ENCODE measurements at regions not wholly inside any gene's neighbourhood (a gene's known extent, or its start where the extent isn't known, plus 50 kb on each side); places are given as distances from the start of the nearest gene placed in this dataset.

- no peak for DNase-seq (ENCODE audit: low read depth in 2 of 2)
Measured at GRCh38 chr1:30316056-30316455, 407.3 kb downstream of the MATN1 start.

GRCh38 chr1:30315185-30315960 is 408.0 kb downstream of the MATN1 start:
- DNase-seq (ENCODE audit: low read depth in 2 of 2) = no peak

- no peak for DNase-seq (ENCODE audit: low read depth in 2 of 2)
Measured at GRCh38 chr1:30314591-30314990, 408.8 kb downstream of the MATN1 start.

DNA sequence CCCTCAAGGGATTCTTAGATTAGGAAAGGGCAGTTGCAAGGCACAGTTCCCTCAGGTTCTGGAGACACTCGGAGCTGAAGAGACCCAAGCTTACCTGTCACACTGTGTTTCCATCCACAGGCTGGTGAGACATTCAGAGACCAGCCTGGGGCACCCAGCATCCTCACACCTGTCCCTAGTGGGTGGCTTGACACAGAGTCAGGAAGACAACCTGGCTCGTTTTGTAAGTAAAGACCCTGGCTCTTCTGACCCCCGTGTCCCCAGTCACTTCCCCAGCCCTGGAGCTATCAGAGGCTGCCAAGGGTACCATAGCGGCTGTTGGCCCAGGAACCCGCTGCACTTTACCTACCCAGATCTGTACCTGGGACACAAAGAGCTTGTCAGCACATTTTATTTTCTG is 409.8 kb downstream of the MATN1 start:
- DNase-seq (ENCODE audit: low read depth in 2 of 2) = no peak

- DNase-seq (ENCODE audit: low read depth in 2 of 2) = no peak
Measured at GRCh38 chr1:30313176-30313575, 410.2 kb downstream of the MATN1 start.

- DNase-seq (ENCODE audit: low read depth in 2 of 2) = no peak
Measured at GRCh38 chr1:30312226-30312625, 411.2 kb downstream of the MATN1 start.

- DNase-seq (ENCODE audit: low read depth in 2 of 2) = no peak
Measured at GRCh38 chr1:30311749-30312148, 411.6 kb downstream of the MATN1 start.

DNA sequence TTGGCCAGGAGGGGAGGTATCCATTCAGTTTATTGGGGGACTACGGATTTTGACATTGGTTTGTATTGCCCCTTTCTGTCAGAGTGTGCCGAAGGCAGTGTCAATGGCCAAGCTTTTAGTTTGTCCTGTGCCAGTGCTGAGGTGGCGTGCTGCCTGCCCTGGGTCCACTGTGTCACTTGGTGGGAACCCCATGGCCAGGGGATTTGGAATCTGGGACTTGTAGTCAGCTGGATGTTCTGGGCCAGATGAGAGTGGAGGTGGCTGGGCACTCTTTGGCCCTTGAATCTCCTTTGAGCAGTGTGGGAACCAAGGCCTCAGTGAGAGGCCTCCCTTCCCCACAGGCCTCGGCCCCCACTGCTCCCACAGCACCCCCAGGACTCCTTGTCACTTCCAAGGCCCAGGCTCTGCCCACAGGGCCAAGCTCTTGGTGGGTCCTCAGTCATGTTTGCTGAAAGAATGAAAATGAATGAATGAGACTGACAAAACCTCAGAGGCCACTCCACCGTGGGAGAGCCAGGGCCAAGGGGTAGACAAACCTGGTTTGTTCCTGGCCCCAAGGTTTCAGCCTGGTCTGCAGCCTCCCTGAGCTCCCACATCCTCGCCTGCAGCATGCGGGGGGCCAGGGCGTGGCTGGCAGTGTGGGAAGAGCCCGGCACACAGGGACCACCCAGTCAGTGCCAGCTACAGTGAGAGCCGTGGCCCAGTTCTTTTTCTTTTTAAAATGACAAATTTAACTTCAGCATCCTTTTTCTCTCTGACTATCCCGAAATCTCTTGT is 412.2 kb downstream of the MATN1 start:
- DNase-seq (ENCODE audit: low read depth in 2 of 2) = no peak

- DNase-seq (ENCODE audit: low read depth in 2 of 2) = no peak
Measured at GRCh38 chr1:30307182-30307581, 416.2 kb downstream of the MATN1 start.

- no peak for DNase-seq (ENCODE audit: low read depth in 2 of 2)
Measured at GRCh38 chr1:30305519-30305918, 417.9 kb downstream of the MATN1 start.

DNA sequence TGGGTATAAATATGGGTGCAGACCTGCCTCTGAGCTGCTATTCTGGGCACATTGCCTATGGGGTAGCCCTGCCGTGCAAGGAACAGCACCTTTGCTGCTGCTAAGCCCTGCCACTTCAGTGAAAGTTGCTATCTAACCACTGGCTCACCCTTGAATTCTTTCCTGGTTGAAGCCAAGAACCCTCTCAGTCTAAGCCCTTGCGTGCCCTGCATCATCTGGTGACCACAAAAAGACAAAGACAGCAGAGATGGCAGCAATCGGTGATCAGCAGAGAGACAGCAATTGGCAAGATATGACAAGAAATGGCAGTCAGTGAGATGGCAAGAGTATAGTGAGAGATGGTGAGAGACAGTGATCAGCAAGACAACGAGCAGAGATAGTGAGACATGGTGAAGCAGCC is 418.3 kb downstream of the MATN1 start:
- DNase-seq (ENCODE audit: low read depth in 2 of 2) = no peak

GRCh38 chr1:30304080-30304479 is 419.3 kb downstream of the MATN1 start:
- no peak for DNase-seq (ENCODE audit: low read depth in 2 of 2)

DNA sequence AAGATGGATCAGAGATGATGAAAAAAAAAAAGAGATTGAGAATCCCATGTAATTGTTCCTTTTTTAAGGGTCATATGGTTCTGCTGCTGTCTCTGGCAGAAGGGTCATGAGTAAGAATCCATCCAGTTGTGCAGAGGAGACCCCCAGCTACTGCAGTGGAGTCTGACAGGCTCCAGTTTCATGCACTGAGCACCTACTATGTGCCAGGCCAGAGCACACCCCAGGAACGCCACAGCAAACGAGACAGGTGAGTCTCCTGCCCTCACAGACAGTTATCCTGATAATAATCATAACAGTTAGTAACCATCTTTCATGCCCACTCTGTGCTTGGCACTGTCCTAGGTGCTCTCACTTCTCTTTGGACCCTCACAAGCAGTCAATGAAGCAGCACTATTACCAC is 420.0 kb downstream of the MATN1 start:
- no peak for DNase-seq (ENCODE audit: low read depth in 2 of 2)

GRCh38 chr1:30302858-30303257 is 420.5 kb downstream of the MATN1 start:
- no peak for DNase-seq (ENCODE audit: low read depth in 2 of 2)

- no peak for DNase-seq (ENCODE audit: low read depth in 2 of 2)
Measured at GRCh38 chr1:30300669-30301068, 422.7 kb downstream of the MATN1 start.

DNA sequence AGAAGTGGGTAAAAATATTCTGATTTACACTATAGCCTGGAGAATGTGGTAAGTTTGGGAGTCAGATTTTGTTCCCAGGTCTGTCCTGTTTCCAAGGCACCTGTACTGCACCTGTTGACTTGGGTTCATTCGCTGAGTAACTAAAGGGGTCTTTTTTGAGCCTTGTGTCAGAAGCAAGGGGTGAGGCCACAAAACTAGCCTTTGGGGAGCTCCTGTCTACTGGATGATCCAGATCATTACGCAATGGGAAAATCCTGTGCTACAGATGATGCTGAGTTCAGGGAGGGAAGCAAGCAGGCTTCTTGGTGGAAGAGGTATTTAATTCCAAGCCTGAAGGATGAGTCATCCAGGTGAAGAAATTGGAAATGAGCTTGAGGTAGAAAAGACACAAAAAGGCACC is 424.0 kb downstream of the MATN1 start:
- no peak for DNase-seq (ENCODE audit: low read depth in 2 of 2)

GRCh38 chr1:30295674-30296073 is 427.7 kb downstream of the MATN1 start:
- DNase-seq (ENCODE audit: low read depth in 2 of 2) = no peak

DNA sequence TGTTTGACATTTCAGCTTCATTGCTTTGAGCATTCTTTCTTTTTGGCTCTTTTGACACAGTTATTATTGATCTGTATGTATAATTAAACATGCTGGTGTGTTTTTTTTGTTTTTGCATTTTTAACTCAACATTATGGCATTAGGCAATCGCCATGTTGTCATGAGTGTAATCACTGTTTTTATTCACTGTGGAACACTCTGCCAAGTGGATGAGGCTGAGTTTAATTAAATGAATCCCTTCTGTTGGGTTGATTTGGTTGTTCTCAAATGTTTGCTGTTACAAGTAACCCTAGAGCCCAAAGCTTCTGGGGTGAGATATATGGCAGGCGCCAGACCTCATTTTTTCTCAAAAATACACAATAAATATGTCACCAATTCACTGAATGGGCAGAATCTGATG is 428.1 kb downstream of the MATN1 start:
- no peak for DNase-seq (ENCODE audit: low read depth in 2 of 2)

- no peak for DNase-seq (ENCODE audit: low read depth in 2 of 2)
Measured at GRCh38 chr1:30294508-30294907, 428.9 kb downstream of the MATN1 start.

- no peak for DNase-seq (ENCODE audit: low read depth in 2 of 2)
Measured at GRCh38 chr1:30292451-30292850, 430.9 kb downstream of the MATN1 start.

DNA sequence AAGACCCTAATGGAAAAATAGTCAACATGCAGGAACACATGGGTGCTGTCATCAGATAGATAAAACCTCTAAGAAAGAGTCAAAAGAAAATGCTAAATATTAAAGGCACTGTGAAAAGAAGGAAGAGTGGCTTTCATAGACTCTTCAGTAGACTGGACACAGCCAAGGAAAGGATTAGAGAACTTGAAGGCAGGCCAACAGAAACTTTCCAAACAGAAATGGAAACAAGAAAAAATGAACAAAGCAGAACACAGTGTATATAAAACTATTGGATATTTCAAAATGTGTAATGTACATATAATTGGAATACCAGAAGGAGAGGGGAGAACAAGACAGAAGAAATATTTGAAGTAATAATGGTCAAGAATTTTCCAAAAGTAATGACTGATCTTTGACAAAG is 431.9 kb downstream of the MATN1 start:
- no peak for DNase-seq (ENCODE audit: low read depth in 2 of 2)

DNA sequence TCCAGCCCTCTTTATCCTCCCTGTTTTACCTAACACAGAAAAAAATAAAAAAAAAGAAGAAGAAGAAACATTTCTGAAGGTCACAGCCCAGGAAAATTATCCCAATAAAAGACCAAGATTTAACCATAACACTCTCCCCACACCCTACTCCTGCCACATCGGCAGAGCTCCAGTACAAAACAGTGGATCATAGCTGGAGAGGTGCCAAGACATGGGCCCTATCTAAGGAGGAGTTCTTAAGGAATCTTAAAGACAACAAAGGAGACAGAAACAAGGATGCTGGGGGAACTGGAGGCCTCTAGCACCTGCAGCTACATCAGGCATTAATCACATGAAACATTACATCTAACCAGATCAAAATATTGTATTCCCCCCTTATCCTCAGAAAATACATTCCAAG is 432.8 kb downstream of the MATN1 start:
- DNase-seq (ENCODE audit: low read depth in 2 of 2) = no peak

- DNase-seq (ENCODE audit: low read depth in 2 of 2) = no peak
Measured at GRCh38 chr1:30287976-30288375, 435.4 kb downstream of the MATN1 start.

All from stimulated activated CD4-positive, alpha-beta T cell treated with anti-CD3 and anti-CD28 coated beads, Interleukin-15, amount 100 ng/mL, for 48 hours (primary cell).